EH (cell line): ENCODE measurements at regions not wholly inside any gene's neighbourhood (a gene's known extent, or its start where the extent isn't known, plus 50 kb on each side); places are given as distances from the start of the nearest gene placed in this dataset.

Experiments used
- DNase-seq: peaks from one replicate; pipeline ENCODE4 v3.0.0-alpha.2; 2015; ENCODE audit warnings: low read depth

DNA sequence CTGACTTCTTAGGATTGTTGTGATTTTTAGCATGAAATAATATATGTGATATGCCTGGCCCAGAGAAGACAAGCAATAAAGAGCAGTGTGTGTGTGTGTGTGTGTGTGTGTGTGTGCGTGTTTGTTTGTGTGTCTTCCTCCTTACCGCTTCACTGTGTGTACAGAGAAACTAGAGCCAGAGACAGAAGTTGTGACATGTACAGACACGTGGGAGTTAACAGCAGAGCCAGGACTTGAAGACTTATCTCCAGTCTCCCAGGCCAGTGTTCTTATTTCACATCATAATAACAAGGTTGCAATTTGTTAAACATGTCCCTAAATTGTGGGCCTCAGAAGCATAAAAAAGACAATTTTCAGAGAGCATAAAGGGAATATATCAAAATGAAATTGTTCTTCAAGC, 192.0 kb upstream of the JUN start:
- no peak for DNase-seq

DNA sequence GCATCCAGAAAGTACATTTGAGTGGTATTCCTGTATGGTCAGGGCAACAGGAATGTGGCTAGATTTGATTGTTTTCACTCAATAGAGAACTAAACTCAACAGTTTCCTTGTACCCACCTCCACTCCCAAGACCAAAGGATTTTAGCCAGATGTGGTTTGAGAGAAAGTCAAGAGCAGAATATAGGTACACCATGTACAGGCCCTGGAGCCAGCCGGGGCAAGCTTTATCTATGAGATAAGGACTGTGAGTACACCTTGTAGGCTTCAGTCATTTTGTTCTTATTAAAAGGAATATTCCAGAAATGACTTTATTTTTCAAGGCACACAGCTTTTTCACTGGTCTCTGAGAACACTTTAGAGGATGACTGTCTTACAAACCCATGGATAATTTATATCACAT, 192.4 kb upstream of the JUN start:
- no peak for DNase-seq

DNA sequence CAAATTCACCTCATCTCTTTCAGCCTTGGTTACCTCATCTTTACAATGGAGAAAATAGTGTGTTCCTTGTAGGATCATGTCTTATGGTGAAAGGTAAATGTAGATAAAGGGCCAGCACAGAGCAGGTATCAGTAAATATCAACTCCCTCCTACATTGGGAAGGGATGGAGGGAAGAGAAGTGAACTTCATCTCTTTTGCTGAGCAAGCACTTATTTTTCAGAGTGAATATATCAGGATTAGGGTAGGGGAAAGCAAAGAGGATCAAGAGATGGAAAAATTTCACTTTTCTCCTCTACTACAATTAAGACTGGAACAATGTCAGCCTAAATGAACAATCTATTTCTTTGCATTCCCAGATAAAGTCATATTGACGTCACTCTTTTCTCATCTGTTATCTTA, 193.8 kb upstream of the JUN start:
- no peak for DNase-seq

- no peak for DNase-seq
These were observed 194.2 kb upstream of the JUN start for GRCh38 chr1:58978096-58978495.

DNA sequence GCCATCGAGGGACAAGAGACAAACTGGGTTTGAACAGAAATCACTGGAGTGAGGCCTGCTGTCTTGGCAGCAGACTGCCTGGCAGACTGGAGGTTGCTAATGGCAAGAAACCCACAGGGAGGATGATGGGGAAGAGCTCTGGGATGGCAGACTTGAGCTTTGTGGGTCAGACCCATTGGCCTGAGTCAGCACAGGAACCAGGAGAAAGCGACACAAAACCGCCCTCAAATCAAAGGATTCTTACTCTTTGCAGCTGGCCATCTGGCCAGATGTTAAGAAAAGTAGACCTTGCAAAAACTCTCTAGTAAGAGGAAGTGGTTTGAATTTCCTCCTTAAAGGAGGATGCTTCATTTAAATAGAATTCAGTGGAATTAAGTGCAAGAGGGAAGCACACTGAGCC, 195.2 kb upstream of the JUN start:
- DNase-seq, result no peak

DNA sequence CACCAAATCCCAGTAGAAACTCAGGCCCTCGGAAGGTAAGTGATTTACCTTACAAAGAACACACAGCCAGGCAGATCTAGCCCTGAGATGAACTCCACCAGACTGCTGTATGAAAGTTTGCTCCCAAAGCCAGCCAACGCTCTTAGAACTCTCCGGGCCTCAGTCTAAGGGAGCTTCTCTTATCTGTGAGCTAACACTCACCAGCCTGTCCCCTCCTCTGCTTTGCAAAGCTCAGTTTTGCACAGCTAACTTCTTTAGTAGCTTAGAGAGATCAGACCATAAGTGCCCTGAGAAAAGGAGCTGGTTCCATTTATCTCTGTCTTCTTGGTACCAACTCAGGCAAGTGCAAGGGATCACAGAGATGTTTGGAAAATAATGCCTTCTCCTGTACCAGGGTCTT, 195.8 kb upstream of the JUN start:
- no peak for DNase-seq

GRCh38 chr1:58981392-58981791, 197.5 kb upstream of the JUN start:
- no peak for DNase-seq

GRCh38 chr1:58982259-58982998, 198.6 kb upstream of the JUN start:
- no peak for DNase-seq

- peak; percentile 52 for DNase-seq
These were observed 199.3 kb upstream of the JUN start for GRCh38 chr1:58983162-58983561.

DNA sequence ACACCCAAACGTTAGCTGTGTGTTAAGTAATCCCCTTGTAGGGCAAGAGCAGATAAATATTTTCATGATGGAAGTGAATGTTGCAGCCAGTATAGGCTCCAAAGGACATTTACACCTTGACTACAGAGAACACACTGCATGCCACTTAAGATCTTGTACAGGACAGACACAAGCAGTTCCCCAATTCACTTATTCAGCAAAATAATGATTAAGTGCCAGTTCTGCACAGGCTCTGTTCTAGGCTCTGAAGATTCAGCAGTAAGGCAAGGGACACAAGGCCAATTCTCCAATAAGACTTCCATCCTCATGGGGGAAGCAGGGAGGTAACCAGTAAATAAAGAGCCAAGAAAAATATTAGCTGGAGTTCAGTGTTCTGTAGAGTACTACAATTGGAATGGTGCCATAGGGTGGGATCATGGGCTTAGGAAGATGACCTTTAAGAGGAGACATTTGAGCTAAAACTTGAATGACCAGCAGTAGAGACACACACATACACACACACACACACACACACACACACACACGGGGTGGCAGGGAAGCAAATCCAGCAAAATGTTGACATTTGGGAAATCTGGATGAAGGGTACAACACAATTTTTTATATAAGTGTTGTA, 199.9 kb upstream of the JUN start:
- no peak for DNase-seq

- DNase-seq, result no peak
These were observed 203.3 kb upstream of the JUN start for GRCh38 chr1:58986996-58987767.

GRCh38 chr1:58988752-58989151, 204.9 kb upstream of the JUN start:
- DNase-seq, result no peak

DNA sequence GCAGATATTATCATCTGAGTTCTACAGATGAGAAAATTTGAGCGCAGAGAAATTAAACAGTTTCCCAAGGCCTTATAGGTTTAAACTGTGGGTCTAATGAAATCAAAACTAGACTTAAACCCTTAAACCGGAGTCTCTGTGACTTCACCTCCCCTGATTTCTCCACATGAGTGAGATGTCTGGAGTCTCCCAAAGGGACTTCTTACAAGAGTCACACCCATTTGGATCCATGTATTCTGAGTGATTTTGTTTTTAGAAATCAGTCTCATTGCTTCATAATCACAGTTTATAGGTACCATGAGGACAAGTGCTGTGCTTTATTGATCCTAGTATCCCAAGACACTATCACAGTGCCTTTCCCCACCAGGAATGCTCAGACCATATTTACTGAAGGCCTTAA, 206.0 kb upstream of the JUN start:
- DNase-seq, result no peak

- DNase-seq, result no peak
These were observed 207.5 kb upstream of the JUN start for GRCh38 chr1:58991305-58991704.

- DNase-seq, result no peak
These were observed 208.8 kb upstream of the JUN start for GRCh38 chr1:58992643-58993042.

DNA sequence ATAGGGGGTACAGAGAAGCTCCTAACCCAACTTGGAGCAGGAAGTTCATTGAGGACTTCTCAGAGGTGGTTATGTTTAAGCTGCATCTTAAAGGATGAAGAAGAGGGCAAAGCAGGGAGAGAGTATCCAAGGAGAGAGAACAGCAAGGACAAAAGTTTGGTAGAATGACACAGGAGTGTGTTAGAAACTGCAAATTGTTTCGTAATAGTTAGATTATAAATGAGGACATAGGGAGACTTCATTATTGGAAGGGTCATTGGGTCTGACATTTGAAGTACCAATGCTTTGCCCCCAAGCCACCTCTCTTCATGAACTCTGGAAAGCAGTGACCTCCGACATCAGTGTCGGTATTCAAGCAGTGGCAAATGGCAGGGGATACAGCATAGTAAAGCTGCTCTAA, 209.6 kb upstream of the JUN start:
- no peak for DNase-seq

- no peak for DNase-seq
These were observed 210.8 kb upstream of the JUN start for GRCh38 chr1:58994664-58995063.

DNA sequence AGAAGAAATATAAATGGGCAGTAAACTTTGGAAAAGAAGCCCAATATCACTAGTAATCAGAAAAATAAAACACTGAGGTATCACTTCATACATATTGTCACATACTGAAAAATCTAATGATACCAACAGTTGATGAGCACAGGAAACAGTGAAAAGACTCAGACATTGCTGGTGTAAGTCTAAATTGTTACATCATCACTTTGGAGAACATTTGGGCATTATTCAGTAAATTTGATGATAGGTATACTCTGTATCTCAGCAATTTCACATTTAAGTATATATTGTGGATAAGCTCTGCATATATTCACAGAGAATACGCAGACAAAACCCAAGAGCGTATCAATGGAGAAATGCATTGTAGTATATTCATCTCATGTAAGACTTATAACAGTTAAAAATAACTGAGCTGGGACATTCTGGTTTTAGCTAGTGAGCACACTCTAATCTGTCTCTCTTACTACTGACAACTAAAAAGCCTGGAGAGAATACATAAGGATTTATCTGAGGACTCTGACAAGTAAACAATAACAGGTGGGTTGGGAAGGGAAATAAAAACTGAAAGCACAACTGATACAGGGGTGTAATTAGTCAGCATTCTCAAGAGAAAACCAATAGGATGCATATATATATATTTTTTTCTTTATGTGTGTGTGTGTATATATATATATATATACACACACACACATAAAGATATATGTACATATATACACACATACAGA, 212.7 kb upstream of the JUN start:
- no peak for DNase-seq

DNA sequence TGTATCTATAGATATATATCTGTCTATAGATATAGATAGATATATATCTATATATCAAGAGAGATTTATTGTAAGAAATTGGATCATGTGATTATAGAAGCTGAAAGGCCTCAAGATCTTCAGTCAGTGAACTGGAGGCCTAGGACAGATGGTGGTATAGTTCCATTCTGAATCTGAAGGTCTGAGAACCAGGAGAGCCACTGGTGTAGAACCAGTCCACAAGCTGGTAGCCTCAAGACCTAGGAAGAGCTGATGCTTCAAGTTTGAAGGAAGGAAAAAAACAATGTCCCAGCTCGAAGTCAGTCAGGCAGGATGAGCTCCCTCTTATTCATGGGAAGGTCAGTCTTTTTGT, 213.2 kb upstream of the JUN start:
- no peak for DNase-seq

DNA sequence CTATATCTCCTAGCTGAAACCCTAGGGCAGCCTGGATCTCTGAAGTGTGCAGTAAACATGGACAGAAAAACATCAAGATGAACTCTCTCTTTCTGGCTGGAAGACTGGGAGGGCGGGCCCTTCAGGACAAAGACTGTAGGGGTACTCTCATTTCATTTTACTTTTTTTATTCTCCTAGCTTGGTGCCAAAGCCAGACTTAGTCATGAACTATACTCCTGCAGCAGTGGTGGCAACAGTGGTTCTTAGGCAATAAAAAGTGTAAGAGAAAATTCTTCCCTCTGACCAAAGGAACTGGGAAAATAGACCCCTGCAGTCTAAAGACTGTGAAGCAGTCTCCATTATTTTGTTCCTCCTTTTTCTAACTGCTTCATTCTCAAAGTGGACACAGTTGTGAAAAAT, 213.8 kb upstream of the JUN start:
- peak; percentile 18 for DNase-seq

- no peak for DNase-seq
These were observed 215.8 kb upstream of the JUN start for GRCh38 chr1:58999676-59000075.

DNA sequence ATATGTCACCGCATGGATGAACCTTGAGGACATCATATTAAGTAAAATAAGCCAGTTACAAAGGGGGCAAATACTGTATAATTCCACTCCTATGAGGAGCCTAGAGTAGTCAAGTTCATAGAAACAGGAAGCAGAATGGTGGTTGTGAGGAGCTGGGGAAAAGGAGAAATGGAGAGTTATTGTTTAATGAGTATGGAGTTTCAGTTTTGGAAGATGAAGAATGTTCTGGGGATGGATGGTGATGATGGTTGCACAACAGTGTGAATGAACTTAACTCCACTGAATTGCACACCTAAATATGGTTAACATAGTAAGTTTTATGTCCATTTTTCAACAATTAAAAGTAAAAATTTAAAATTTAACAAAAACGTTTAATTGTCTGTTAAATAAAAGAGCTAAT, 220.9 kb upstream of the JUN start:
- DNase-seq, result no peak
